Stomach (tissue), 8 donors: ENCODE measurements at regions not wholly inside any gene's neighbourhood (a gene's known extent, or its start where the extent isn't known, plus 50 kb on each side); places are given as distances from the start of the nearest gene placed in this dataset.

Source experiments
- DNase-seq, 2 donors: peaks; one replicate each; pipeline versions ENCODE4 v3.0.0 to v3.0.0-alpha.2; 2013 to 2019
- H3K27ac ChIP-seq, 5 donors: fragments of 200-600 bp in 4 of 5; sonication (generic) in 4 of 5; one replicate each; pipeline ENCODE4 v1.5.1; 2013 to 2019; ENCODE audit warnings: mild to moderate bottlenecking in 1 of 5, moderate library complexity in 1 of 5
- H3K27me3 ChIP-seq, 3 donors: fragments of 200-600 bp; sonication (generic); one replicate each; pipeline ENCODE4 v1.5.1; 2017 to 2019; ENCODE audit warnings: mixed run types in 1 of 3
- H3K36me3 ChIP-seq, 4 donors: fragments of 200-600 bp; sonication (generic); 1 replicate in 3 of 4; 2 replicates in 1 of 4; pipeline ENCODE4 v1.5.1; 2016 to 2019
- H3K4me1 ChIP-seq, 4 donors: fragments of 200-600 bp; sonication (generic); one replicate each; pipeline ENCODE4 v1.5.1; 2016 to 2019
- H3K4me3 ChIP-seq, 4 donors: fragments of 200-600 bp; sonication (generic) in 3 of 4; one replicate each; pipeline ENCODE4 v1.5.1; 2016 to 2019; ENCODE audit warnings: mild to moderate bottlenecking in 1 of 4
- H3K9me3 ChIP-seq, 4 donors: fragments of 200-600 bp; sonication (generic); one replicate each; pipeline ENCODE4 v1.5.1; 2016 to 2019
- EP300 ChIP-seq: sonication (generic); formaldehyde crosslinking; IDR thresholded peaks from one replicate; pipeline ENCODE4 v1.6.1; 2017; ENCODE audit warnings: antibody characterized with exemption
- POLR2A ChIP-seq, 4 donors: fragments of 450-650 bp; IDR thresholded peaks; one replicate each; pipeline ENCODE4 v1.6.1; 2016; ENCODE audit warnings: antibody characterized with exemption in 4 of 4, control low read depth in 2 of 4, mild to moderate bottlenecking in 1 of 4, moderate library complexity in 1 of 4
- POLR2AphosphoS5 ChIP-seq, 3 donors: sonication (generic); formaldehyde crosslinking; IDR thresholded peaks; one replicate each; pipeline ENCODE4 v1.6.1; 2016; ENCODE audit warnings: antibody characterized with exemption in 3 of 3
- WGBS, 5 donors: extraction: QIAGEN DNeasy Blood & Tissue Kit in 3 of 5; methylation state at CpG; one replicate each; pipeline versions ENCODE4 v1.1.5 to v1.1.7; 2013 to 2018; 5-methylcytosine and 5-hydroxymethylcytosine counted together
- intact Hi-C: fragments of 100-400 bp; cut with DNase I; formaldehyde crosslinking; loops from one replicate; pipeline ENCODE4 v1.15.1; 2023; ENCODE audit warnings: low total_unique reads
- TF ChIP-seq, protein P1 (sequence below), 7 experiments: fragments of 450-650 bp in 4 of 7; fragments of 200-600 bp in 3 of 7; sonication (generic) in 3 of 7; IDR thresholded peaks; one replicate each; pipeline ENCODE4 v1.5.1; 2016 to 2019; ENCODE audit warnings: antibody characterized with exemption in 7 of 7, control low read depth in 2 of 7, mild to moderate bottlenecking in 1 of 7
- donor health status: healthy with polysubstance abuse.
- donor health status: Bipolar disorder and iron deficiency.
- donor health status: healthy.

DNA sequence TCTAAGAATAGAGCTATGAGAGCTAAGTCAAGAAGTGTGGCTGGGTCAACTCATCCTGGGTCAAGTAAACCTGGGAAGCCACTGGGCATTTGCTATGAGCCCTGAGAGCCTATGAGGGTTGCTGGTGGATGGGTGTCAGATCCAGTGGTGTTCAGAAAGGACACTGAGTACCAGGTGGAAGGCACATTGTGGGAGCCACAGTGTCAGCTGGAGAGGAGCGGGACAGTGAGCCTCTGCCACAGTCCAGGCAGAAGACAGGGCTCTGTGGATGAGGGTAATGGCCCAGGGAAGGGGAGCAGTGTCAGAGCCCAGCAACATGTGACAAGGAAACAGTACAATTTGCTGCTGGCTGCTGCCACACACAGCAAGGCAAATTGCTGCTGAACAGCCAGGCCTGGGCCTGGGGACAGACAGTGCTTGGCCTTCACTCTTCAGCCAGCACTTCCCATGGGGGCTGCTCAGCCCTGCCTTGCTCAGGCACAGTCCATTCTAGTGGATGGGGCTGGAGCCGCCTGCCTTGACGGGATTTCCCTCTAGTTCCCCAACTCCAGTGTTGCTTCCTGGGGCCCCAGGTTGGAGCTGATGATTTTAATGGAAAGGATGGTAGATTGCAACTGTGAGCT, 90.9 kb upstream of the CHST15 start:
- DNase-seq, result no peak
- TF ChIP-seq POLR2AphosphoS5 (IDR thresholded peaks at IDR 0.05), result no peak
- TF ChIP-seq POLR2A (IDR thresholded peaks at IDR 0.05), result no peak
- TF ChIP-seq, protein P1, sequence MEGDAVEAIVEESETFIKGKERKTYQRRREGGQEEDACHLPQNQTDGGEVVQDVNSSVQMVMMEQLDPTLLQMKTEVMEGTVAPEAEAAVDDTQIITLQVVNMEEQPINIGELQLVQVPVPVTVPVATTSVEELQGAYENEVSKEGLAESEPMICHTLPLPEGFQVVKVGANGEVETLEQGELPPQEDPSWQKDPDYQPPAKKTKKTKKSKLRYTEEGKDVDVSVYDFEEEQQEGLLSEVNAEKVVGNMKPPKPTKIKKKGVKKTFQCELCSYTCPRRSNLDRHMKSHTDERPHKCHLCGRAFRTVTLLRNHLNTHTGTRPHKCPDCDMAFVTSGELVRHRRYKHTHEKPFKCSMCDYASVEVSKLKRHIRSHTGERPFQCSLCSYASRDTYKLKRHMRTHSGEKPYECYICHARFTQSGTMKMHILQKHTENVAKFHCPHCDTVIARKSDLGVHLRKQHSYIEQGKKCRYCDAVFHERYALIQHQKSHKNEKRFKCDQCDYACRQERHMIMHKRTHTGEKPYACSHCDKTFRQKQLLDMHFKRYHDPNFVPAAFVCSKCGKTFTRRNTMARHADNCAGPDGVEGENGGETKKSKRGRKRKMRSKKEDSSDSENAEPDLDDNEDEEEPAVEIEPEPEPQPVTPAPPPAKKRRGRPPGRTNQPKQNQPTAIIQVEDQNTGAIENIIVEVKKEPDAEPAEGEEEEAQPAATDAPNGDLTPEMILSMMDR (IDR thresholded peaks at IDR 0.05), result no peak
- H3K27me3 ChIP-seq, result no peaks in the 10 kb centered on the region
- H3K36me3 ChIP-seq, result no peaks in the 10 kb centered on the region
- WGBS, 5 donors, result 90 to 94% (median 92%) methylated on average over 1 to 3 of the region's 3 CpGs
- no peak overlapping the region for H3K27ac ChIP-seq
- H3K4me1 ChIP-seq, result no peaks in the 10 kb centered on the region
- H3K4me3 ChIP-seq, result no peak overlapping the region
- intact Hi-C loops, result no loop called here
- no peaks in the 10 kb centered on the region for H3K9me3 ChIP-seq

DNA sequence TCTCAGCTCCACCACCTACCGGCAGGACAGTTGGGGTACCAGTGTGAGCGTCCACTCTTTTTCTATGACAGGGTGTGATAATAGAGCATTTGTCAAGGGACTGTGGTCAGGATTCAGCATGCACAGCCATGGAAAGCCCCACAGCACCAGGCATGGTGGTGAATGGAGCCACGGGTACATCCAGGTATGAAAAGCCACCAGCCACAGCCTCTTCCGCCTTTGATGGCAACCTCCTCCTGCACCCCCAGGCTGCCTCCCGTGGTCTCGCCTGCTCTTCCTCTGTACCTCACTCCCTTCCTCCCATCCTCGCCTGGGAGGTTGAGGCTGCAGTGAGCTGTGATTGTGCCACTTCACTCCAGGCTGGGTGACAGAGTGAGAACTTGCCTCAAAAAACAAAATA, 90.2 kb upstream of the CHST15 start:
- intact Hi-C loops, result no loop called here
- no peaks in the 10 kb centered on the region for H3K4me1 ChIP-seq
- TF ChIP-seq, protein P1 (IDR thresholded peaks at IDR 0.05), result no peak
- no peak for TF ChIP-seq POLR2AphosphoS5 (IDR thresholded peaks at IDR 0.05)
- no peak for TF ChIP-seq EP300
- no peak for TF ChIP-seq POLR2A (IDR thresholded peaks at IDR 0.05)
- H3K4me3 ChIP-seq, result no peak overlapping the region
- H3K36me3 ChIP-seq, result no peaks in the 10 kb centered on the region
- no peak overlapping the region for H3K27ac ChIP-seq
- 78 to 94% (median 86%) methylated on average over 7 of the region's 7 CpGs for WGBS, 5 donors
- no peaks in the 10 kb centered on the region for H3K9me3 ChIP-seq
- DNase-seq, result no peak
- no peaks in the 10 kb centered on the region for H3K27me3 ChIP-seq

DNA sequence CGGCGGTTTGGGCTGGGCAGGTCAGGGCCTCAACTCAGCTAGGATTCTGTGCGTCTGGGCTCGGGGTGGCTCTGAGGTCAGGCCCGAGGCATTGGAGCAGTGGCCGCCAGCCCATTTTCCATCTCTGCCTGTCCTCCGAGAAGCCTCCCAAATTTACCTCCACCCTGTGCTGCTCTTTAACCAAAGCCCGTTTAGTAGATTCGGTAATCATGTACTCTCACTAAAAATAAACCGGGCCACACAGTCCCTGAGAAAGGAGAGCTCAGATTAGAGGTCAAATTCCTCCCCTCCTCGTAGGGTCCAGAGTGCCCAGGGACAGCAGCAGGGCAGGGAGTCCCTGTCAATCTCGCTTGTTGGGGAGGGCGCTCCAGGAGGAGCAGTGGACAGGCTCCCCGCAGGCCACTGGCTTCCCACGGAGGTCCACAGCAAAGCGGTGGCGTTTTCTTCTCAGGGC, 88.7 kb upstream of the CHST15 start:
- intact Hi-C loops, result no loop called here
- Histone ChIP-seq H3K36me3 (no peaks in the 10 kb centered on the region), H3K27me3 (no peaks in the 10 kb centered on the region), H3K4me3 (no peak overlapping the region), H3K27ac (no peak overlapping the region), H3K4me1 (no peaks in the 10 kb centered on the region), H3K9me3 (no peaks in the 10 kb centered on the region)
- 75 to 85% (median 81%) methylated on average over 17 of the region's 17 CpGs for whole genome bisulfite sequencing, 5 donors
- TF ChIP-seq, protein P1 (IDR thresholded peaks at IDR 0.05), result no peak
- TF ChIP-seq POLR2A (IDR thresholded peaks at IDR 0.05) (no peak), POLR2AphosphoS5 (IDR thresholded peaks at IDR 0.05) (no peak), EP300 (no peak)
- no peak for DNase-seq

DNA sequence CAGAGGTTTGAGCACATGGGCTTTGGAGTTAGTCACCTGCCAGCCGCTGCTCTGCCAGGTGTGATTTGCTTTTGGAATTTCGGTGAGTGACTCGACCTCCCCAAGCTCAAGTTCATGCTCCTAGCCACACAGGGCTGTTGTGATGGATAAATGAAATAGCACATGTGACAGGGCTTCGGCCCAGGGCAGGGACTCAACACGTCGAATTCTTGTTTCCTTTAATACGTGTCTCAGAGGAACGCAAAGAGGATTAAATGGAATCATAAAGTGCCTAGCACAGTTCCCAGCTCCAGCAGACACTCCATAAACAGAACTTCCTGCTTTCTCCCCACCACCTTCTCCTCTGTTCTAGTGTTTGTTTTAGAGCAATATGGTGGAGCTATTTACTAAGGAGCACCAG, 88.3 kb upstream of the CHST15 start:
- 81 to 88% (median 84%) methylated on average over 8 of the region's 8 CpGs for WGBS, 5 donors
- Histone ChIP-seq H3K4me3 (no peak overlapping the region), H3K36me3 (no peaks in the 10 kb centered on the region), H3K4me1 (no peaks in the 10 kb centered on the region), H3K27me3 (no peaks in the 10 kb centered on the region), H3K9me3 (no peaks in the 10 kb centered on the region), H3K27ac (no peak overlapping the region)
- TF ChIP-seq POLR2AphosphoS5 (IDR thresholded peaks at IDR 0.05), result no peak
- TF ChIP-seq POLR2A (IDR thresholded peaks at IDR 0.05), result no peak
- DNase-seq, result no peak
- intact Hi-C loops, result no loop called here

DNA sequence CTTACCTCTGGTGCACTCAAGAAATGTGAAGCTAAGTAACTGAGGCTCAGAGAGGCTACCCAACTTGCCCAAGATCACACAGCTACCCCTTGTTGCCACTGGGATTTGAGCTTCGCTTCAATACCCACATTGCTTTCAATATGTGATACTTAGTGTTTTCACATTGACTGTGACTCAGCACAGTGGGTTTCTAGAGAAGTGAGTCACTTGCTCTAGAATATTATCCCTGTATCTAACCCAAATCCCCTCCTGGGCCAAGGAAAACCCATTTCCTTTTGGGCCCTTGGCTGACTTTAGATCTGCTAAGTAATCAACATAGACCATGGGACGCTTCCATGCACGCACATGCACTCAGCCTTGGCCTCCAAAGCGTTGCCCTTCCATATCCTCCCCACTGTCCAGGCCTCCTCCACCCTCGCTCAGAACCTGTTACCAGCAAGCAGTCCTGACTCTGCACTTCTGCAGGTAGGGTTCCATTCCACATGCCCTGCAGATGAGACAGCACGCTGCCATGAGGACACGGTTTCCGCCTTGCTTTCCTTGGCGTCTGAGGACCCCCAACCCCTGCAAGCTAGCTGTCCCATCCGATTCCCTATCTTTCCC, 87.7 kb upstream of the CHST15 start:
- no peak overlapping the region for H3K27ac ChIP-seq
- DNase-seq, result no peak
- no peaks in the 10 kb centered on the region for H3K9me3 ChIP-seq
- TF ChIP-seq, protein P1 (IDR thresholded peaks at IDR 0.05), result no peak
- TF ChIP-seq POLR2AphosphoS5 (IDR thresholded peaks at IDR 0.05), result no peak
- intact Hi-C loops, result no loop called here
- no peaks in the 10 kb centered on the region for H3K36me3 ChIP-seq
- peaks cover 0 to 3% (median 0%) of the 10 kb centered on the region in 3 donors for H3K27me3 ChIP-seq
- WGBS, 5 donors, result 92 to 97% (median 94%) methylated on average over 10 of the region's 10 CpGs
- H3K4me3 ChIP-seq, result no peak overlapping the region
- no peaks in the 10 kb centered on the region for H3K4me1 ChIP-seq
